SJCRH30 (cell line): ENCODE measurements at regions not wholly inside any gene's neighbourhood (a gene's known extent, or its start where the extent isn't known, plus 50 kb on each side); places are given as distances from the start of the nearest gene placed in this dataset.
A peak's percentile ranks its signal among the peaks of the same experiment; 100 is the strongest.

Source experiments
- DNase-seq, 2 experiments: peaks; one replicate each; pipeline ENCODE4 v3.0.0-alpha.2; 2015 to 2020
- H3K27ac ChIP-seq: fragments of 250-450 bp; sonication (Bioruptor Pico); 2 replicates; pipeline ENCODE4 v1.5.1; 2020; ENCODE audit warnings: mild to moderate bottlenecking, moderate library complexity
- H3K27me3 ChIP-seq: fragments of 250-450 bp; sonication (Bioruptor Pico); 2 replicates; pipeline ENCODE4 v1.5.1; 2020; ENCODE audit warnings: mild to moderate bottlenecking, moderate library complexity
- H3K36me3 ChIP-seq: fragments of 250-450 bp; sonication (Bioruptor Pico); 2 replicates; pipeline ENCODE4 v1.5.1; 2020; ENCODE audit warnings: mild to moderate bottlenecking, moderate library complexity
- H3K4me1 ChIP-seq: fragments of 250-450 bp; sonication (Bioruptor Pico); 2 replicates; pipeline ENCODE4 v1.5.1; 2020; ENCODE audit warnings: mild to moderate bottlenecking, moderate library complexity
- H3K4me3 ChIP-seq: fragments of 250-450 bp; sonication (Bioruptor Pico); 2 replicates; pipeline ENCODE4 v1.5.1; 2020; ENCODE audit warnings: mild to moderate bottlenecking, moderate library complexity
- H3K9me3 ChIP-seq: fragments of 250-450 bp; sonication (Bioruptor Pico); replicated peaks from 2 replicates; pipeline ENCODE4 v1.5.1; 2020; ENCODE audit warnings: mild to moderate bottlenecking, moderate library complexity

DNA sequence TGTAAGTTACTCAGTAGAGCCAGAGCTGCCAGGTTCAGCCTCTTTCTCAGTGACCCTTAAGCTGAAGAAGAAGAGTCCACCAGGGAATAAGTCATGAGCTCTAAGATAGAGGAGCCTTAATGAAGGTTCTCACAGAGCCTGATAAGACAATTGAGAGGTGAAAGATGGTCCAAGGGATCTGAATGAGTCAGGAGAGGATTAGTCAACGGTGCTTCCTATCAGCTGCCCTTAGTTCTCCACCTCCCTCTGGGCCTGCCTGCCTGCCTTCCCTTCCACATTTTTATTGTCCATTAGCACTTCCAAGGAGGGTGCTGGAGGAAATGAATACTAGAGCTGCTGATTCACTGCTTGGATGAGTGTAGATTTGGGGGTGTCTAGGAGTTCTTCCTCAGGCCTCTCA is 161.7 kb upstream of the RMST start:
- Histone ChIP-seq H3K27me3 (no peaks in the 10 kb centered on the region), H3K36me3 (no peaks in the 10 kb centered on the region), H3K27ac (no peak overlapping the region), H3K4me3 (no peak overlapping the region), H3K4me1 (no peaks in the 10 kb centered on the region), H3K9me3 (no peaks in the 10 kb centered on the region)
- DNase-seq: no peak

- no peaks in the 10 kb centered on the region for H3K4me1 ChIP-seq
- H3K36me3 ChIP-seq: no peaks in the 10 kb centered on the region
- H3K27ac ChIP-seq: no peak overlapping the region
- H3K27me3 ChIP-seq: no peaks in the 10 kb centered on the region
- no peak overlapping the region for H3K4me3 ChIP-seq
- no peak for DNase-seq
- no peaks in the 10 kb centered on the region for H3K9me3 ChIP-seq
Measured at GRCh38 chr12:97301576-97301975, 161.0 kb upstream of the RMST start.

DNA sequence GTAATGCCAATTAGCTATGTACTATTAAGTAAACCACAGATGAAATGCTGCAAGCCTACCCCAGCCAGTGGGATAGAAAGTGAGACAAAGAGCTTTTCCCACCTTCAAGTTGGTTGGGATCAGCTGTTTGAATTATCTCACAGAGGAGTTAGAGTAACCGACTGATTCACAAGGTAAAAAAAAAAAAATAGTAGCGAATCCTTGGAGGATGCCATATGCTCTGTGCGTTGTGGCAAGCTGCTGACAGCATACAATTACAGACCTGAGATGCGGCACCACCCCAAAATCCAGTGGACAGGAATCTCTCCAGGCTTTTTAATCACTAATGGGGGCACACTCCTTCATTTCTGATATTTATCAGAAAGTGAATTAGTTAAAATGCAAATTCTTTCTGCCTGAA is 157.0 kb upstream of the RMST start:
- Histone ChIP-seq H3K4me1 (no peaks in the 10 kb centered on the region), H3K9me3 (no peaks in the 10 kb centered on the region), H3K27ac (no peak overlapping the region), H3K36me3 (no peaks in the 10 kb centered on the region), H3K4me3 (no peak overlapping the region), H3K27me3 (no peaks in the 10 kb centered on the region)
- peak in 1 of 2 experiments; percentile 21 for DNase-seq

- no peak overlapping the region for H3K4me3 ChIP-seq
- no peaks in the 10 kb centered on the region for H3K4me1 ChIP-seq
- H3K9me3 ChIP-seq: no peaks in the 10 kb centered on the region
- H3K27me3 ChIP-seq: no peaks in the 10 kb centered on the region
- no peak overlapping the region for H3K27ac ChIP-seq
- no peak for DNase-seq
- no peaks in the 10 kb centered on the region for H3K36me3 ChIP-seq
Measured at GRCh38 chr12:97306147-97306546, 156.5 kb upstream of the RMST start.

DNA sequence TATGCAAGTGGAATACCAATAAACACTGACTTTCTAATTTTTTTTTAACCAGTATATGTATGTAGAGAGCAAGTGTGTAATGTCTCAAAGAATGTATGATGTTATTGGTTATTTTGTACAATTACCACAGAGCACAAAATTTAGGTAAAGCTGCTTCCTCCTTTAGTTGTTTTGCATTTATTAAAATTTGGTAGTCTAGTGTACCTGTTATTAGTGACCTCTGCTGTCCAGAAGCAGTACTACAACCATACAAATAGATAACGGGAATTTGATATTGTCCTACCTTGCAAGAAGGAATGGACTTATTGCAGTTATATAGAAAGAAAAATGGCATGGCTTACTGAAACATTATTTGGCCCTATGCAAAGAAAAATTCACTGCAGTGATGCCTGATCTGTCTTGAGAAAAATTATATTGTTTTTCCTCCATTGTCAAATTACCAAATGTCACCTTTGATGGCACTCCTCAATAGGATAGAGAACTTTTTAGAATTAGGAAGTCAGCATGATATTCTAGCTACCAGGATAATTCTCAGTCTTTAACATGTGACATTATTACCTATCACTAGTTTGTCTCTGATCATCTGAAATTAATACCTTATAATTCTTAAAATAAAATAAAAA is 153.9 kb upstream of the RMST start:
- Histone ChIP-seq H3K4me1 (no peaks in the 10 kb centered on the region; the same call in 1 of the 2 replicates), H3K36me3 (no peaks in the 10 kb centered on the region), H3K27me3 (no peaks in the 10 kb centered on the region), H3K27ac (no peak overlapping the region), H3K4me3 (no peak overlapping the region), H3K9me3 (no peaks in the 10 kb centered on the region)
- DNase-seq: peak; percentile 7 to 68

DNA sequence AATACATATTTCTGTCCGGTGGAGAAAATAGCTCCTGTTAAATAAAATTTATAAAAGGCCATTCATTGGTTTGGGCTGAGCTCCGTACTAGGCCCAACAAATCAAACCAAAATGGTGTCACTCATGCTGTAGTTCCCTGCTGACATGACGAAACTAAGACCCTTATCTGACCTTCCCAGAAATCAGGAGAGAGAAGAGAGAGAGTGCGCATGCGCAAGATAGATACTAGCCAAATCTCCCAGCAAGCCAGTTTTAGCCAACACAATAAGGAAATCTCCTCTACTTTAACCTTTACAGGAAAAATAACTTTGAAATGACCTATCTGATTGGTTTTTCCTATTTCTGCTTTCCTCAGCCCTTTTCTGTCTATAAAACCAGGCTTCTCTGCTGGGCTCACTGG is 152.7 kb upstream of the RMST start:
- H3K27ac ChIP-seq: no peak overlapping the region
- H3K27me3 ChIP-seq: no peaks in the 10 kb centered on the region
- H3K36me3 ChIP-seq: no peaks in the 10 kb centered on the region
- no peaks in the 10 kb centered on the region for H3K9me3 ChIP-seq
- no peaks in the 10 kb centered on the region; the same call in 1 of the 2 replicates for H3K4me1 ChIP-seq
- no peak overlapping the region for H3K4me3 ChIP-seq
- no peak for DNase-seq

DNA sequence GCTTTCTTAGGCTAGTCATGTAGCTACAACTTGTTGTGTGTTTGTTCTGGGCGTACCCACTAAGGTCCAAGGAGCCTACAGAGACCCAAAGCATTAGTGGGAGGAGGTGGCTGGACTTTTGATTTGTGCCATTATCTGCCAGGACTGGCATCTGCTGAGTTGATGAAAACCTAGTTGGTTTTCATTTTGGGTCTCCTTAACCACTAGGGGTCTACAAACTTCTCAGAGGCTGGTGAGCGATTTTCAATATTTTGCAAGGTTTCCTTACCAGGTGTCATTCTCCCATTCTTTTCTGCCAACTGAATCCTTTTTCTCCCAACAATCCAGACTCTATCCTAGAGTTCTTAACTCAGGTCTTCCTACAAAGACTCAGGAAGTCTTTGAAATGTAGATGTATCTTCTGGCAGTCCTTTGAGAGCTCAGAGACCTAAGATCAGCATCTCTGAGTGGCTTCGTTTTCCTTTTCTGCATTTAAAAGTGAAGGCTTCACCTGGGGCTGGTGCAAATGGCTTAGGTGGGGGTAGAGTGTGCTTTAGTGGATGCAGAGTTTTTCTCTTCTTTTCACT is 150.0 kb upstream of the RMST start:
- Histone ChIP-seq H3K27me3 (no peaks in the 10 kb centered on the region), H3K4me3 (no peak overlapping the region), H3K36me3 (no peaks in the 10 kb centered on the region), H3K27ac (no peak overlapping the region), H3K4me1 (no peaks in the 10 kb centered on the region; the same call in 1 of the 2 replicates), H3K9me3 (no peaks in the 10 kb centered on the region)
- peak in 1 of 2 experiments; percentile 4 for DNase-seq

- Histone ChIP-seq H3K4me1 (no peaks in the 10 kb centered on the region; the same call in 1 of the 2 replicates), H3K4me3 (no peak overlapping the region), H3K9me3 (no peaks in the 10 kb centered on the region), H3K36me3 (no peaks in the 10 kb centered on the region), H3K27ac (no peak overlapping the region), H3K27me3 (no peaks in the 10 kb centered on the region)
- DNase-seq: peak; percentile 17 to 38
Measured at GRCh38 chr12:97313471-97314190, 149.0 kb upstream of the RMST start.

DNA sequence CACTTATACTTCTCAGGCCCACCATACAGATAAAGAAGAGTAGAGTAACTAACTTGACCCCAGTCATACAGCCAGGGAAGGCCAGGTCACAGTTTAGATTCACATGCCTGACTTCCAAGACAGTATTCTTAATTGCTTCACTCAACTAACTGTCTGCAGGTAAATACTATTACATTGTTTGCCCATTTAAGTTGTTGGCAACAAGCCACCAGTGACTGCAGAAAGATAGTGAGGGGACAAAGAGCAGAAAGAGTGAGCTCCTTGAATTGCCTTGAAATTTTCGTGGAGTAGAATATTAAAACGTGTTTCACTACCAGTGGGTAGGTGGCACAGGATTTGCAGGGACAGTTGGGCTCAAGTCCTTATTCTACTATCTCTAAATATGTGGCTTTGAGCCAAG is 146.3 kb upstream of the RMST start:
- H3K36me3 ChIP-seq: no peaks in the 10 kb centered on the region
- H3K9me3 ChIP-seq: no peaks in the 10 kb centered on the region
- no peak overlapping the region for H3K4me3 ChIP-seq
- H3K27me3 ChIP-seq: no peaks in the 10 kb centered on the region
- H3K27ac ChIP-seq: no peak overlapping the region
- no peak for DNase-seq
- no peaks in the 10 kb centered on the region; the same call in 1 of the 2 replicates for H3K4me1 ChIP-seq

- Histone ChIP-seq H3K36me3 (no peaks in the 10 kb centered on the region), H3K9me3 (no peaks in the 10 kb centered on the region), H3K27ac (no peak overlapping the region), H3K4me1 (no peaks in the 10 kb centered on the region), H3K4me3 (no peak overlapping the region), H3K27me3 (no peaks in the 10 kb centered on the region)
- DNase-seq: no peak
Measured at GRCh38 chr12:97321621-97322020, 141.0 kb upstream of the RMST start.

DNA sequence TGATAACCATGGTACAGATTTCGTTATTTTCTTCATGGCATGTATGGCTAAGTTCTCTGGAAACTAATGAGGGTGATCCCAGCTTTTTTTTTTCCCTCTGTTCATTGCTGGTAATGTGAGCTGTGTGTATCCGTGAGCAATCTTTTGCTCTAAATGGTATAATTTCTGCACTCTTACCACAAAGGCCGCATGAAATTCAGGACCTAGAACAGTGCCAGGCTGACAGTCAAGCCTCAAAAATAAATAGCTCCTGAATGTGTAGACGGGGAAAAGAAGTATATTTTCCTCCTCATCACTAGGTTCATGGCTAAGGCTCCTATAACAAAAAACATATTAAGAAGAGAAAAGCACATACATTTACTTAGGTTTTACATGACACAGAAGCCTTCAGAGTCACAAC is 140.2 kb upstream of the RMST start:
- Histone ChIP-seq H3K9me3 (no peaks in the 10 kb centered on the region), H3K4me1 (no peaks in the 10 kb centered on the region), H3K4me3 (no peak overlapping the region), H3K27me3 (no peaks in the 10 kb centered on the region), H3K36me3 (no peaks in the 10 kb centered on the region), H3K27ac (no peak overlapping the region)
- no peak for DNase-seq

DNA sequence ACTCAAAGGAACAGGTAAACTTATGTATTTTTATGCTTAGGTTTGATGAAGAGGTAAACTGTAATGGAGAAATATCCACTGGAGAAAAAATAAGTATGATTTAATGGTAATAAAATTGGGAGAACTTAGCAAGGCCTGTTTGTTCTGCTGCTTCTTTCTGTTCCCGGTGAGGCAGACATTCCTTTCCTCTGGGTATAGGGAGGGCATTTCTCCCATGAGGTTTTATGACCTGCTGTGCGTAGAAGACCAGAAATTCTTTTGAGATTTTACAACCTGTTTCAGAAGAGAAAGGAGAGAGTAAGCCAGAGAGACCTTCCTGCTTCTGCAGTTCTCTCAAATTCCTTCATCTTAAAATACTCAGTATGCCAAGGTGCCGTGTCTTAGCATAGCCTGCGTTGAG is 139.4 kb upstream of the RMST start:
- no peak overlapping the region for H3K27ac ChIP-seq
- DNase-seq: no peak
- H3K36me3 ChIP-seq: no peaks in the 10 kb centered on the region
- H3K9me3 ChIP-seq: no peaks in the 10 kb centered on the region
- H3K4me1 ChIP-seq: no peaks in the 10 kb centered on the region
- H3K4me3 ChIP-seq: no peak overlapping the region
- no peaks in the 10 kb centered on the region for H3K27me3 ChIP-seq

GRCh38 chr12:97324471-97324870 is 138.1 kb upstream of the RMST start:
- Histone ChIP-seq H3K4me1 (no peaks in the 10 kb centered on the region), H3K27ac (no peak overlapping the region), H3K9me3 (no peaks in the 10 kb centered on the region), H3K36me3 (no peaks in the 10 kb centered on the region), H3K27me3 (no peaks in the 10 kb centered on the region), H3K4me3 (no peak overlapping the region)
- no peak for DNase-seq

DNA sequence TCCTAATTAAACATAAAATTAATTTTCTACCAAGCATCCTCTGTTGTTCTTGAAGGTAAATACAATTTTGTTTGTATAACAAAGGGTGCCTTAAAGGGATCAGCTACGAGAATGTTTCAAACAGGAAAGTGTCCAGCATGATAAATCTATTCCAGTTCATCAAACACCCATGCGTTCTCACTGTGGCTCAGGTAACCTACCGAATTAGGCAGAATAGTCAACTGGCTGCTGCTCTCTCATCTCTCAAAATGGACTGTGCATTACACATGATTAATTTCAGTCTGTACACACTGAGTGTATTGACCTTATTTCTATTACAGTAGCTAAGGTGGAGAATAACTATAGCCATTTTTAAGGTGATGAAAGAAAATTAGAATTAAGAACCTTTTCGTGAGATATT is 127.5 kb upstream of the RMST start:
- no peak overlapping the region for H3K4me3 ChIP-seq
- H3K27ac ChIP-seq: no peak overlapping the region
- DNase-seq: no peak
- no peaks in the 10 kb centered on the region for H3K9me3 ChIP-seq
- H3K27me3 ChIP-seq: no peaks in the 10 kb centered on the region; the same call in 1 of the 2 replicates
- H3K36me3 ChIP-seq: no peaks in the 10 kb centered on the region
- H3K4me1 ChIP-seq: no peaks in the 10 kb centered on the region

GRCh38 chr12:97336900-97337751 is 125.5 kb upstream of the RMST start:
- no peaks in the 10 kb centered on the region for H3K4me1 ChIP-seq
- H3K27ac ChIP-seq: no peak overlapping the region
- no peaks in the 10 kb centered on the region for H3K36me3 ChIP-seq
- H3K4me3 ChIP-seq: no peak overlapping the region
- H3K27me3 ChIP-seq: no peaks in the 10 kb centered on the region; the same call in 1 of the 2 replicates
- no peaks in the 10 kb centered on the region for H3K9me3 ChIP-seq
- DNase-seq: no peak
